CMK (cell line): ENCODE measurements at regions not wholly inside any gene's neighbourhood (a gene's known extent, or its start where the extent isn't known, plus 50 kb on each side); places are given as distances from the start of the nearest gene placed in this dataset.
"Not testable (repeated sequence)": the region's sequence is repeated elsewhere in the genome, so short reads cannot be mapped to it uniquely, and the experiment has no call there.

Source experiments
- DNase-seq: peaks from one replicate; pipeline ENCODE4 v3.0.0-alpha.2; 2010; ENCODE audit warnings: low read depth

DNA sequence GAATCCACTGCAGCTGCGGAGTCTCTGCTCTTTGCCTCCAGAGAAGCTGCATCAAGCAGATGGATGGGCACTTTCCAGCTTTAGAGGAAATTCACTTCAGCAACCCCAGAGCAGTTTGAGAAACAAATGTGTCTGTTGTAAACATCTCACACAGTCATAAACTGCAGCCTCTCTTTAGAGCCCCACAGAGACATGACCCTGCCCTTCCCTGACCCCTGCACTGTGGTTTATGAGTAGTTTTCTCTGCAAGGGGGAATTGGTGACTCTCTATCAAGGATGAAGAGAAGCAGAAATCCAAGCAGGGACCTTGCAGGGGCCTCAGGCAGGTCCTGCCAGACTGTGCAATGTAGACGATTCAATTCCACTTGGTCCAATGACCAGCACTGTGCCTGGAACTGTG is 160.2 kb downstream of the SH2D4B start:
- DNase-seq = no peak

DNA sequence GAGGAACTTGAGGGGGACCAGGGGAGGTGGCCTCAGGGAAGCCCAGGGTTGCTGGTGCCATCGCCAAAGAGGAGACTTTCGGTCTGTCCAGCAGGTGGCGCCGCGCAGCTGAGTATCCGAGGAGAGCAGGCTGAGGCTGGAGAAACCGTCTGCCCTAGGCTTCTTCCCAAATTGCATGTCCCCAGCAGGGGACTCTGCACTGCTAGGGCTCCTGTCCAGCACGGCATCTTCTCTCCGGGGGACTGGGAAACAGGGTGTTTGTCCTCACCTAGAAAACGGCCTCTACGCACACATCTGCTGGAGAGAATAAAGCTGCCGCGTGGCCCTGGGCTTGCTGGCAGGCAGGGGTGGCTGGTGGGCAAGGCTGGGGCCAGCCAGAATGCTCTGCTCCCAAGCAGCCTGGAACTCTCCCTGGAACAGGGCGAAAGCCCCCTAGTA is 161.9 kb downstream of the SH2D4B start:
- peak; percentile 81 for DNase-seq

DNA sequence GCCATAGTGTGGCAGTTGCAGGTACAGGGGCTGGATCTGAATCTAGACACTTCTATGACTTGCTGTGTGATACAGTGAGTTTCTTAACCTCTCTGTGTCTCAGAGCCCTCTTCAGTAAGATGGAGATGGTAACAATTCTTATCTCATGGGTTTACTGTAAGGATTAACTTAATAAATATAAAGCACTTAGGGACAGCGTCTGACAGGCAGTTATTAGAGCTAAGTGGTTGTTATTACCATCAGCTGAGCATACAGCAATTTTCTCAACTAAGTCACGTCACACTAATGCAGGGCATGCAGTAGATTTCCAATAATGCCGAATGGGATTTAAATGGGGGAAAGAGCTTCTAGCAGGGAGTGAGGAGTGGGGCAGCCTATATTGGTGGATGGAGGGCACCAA is 162.6 kb downstream of the SH2D4B start:
- DNase-seq = no peak

DNA sequence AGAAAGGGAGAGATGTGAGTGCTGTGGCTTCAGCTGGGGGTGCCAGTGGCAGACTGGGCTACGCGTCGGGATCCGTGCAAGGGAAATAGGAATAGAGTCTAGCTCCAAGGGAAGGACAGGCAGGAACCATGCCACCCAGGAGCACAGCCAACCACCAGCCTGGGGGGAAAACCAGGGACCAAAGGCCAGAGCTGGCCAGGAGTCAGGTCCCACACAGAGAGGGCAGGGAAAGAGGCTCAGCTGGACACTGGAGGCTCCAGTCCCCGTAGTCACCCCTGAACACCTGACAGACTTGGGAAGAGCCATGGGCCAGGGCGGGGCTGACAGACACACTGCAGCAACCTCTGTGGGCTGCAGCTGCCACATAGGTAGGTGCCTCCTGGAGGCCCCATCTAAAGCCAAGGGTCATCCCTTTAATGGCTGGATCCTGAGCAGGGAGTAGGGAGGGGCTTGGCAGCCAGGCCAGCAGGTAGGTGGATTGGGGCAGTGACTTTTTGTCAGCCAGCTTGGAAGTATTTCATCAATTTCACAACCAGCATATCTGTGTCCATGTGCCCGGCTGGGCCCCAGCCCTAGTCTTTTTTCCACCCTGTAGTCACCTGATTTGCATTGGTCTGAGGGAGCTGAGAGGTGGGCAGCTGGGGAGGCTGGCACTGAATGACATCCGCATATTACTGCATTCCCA is 163.2 kb downstream of the SH2D4B start:
- no peak for DNase-seq

DNA sequence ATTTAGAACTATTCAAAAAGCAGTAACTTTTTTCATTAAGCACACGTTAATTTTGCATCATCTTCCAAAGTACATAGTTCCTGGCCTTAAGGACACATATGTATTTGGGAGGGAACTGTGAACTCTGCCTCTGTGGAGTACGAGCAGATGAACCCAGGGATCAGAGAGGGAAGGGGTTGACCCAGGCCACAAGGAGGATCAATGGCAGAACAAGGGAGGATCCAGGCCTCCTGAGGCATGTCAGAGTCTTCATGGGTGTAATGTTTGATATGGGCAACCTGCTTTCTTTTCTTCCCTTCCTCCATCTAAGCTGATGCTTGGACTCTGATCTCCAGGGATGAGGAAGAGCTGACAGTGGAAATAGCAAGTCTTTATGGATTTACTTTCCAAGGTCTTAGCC is 164.0 kb downstream of the SH2D4B start:
- DNase-seq = no peak

DNA sequence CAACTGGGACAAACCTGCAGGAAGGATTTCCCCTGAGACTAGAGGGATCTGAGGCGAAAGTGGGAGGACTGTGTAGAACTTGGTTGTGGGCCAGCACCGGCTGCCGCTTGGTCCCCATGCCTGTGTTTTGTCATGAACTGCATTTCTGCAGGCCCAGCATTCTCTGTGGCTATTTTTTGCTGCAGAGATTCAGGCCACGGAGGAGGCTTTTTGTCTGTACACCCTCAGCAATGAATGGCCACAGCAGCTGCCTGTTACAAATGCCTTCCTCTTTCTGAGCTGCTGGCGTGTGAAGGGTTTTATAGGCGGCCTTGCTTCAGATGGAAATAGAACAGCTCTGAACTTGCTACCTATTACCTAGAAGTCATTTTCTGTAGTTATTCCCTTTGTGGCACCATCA is 164.4 kb downstream of the SH2D4B start:
- DNase-seq = no peak

DNA sequence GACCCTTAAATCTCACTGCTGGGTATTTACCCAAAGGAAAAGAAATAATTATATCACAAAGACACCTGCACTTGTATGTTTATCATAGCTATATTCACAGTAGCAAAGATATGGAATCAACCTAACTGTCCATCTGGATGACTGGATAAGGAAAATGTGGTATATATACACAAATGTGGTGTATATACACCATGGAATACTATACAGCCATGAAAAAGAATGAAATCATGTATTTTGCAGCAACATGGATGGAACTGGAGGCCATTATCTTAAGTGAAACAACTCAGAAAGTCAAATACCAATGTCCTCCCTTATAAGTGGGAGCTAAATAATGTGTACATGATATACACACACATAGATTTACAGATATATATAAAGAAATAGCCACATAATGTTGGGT is 168.2 kb downstream of the SH2D4B start:
- no peak for DNase-seq

DNA sequence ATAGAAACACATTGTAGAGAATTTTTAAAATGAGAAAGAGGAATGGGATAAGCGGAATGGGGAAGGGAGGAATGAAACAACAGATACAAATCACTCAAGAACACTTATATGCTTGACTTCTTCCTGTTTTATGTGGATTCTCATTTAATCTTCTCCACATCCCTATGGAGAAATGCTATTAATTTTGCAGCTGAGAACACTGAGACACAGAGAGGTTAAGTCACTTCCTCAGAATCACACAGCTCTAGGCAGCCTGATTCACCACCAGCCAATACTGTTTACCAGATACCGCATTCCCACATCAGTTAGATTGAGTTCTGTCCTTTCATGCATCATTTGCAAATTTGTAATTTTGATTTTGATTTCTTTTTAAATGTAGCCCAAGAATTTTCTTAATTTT is 170.5 kb downstream of the SH2D4B start:
- no peak for DNase-seq

DNA sequence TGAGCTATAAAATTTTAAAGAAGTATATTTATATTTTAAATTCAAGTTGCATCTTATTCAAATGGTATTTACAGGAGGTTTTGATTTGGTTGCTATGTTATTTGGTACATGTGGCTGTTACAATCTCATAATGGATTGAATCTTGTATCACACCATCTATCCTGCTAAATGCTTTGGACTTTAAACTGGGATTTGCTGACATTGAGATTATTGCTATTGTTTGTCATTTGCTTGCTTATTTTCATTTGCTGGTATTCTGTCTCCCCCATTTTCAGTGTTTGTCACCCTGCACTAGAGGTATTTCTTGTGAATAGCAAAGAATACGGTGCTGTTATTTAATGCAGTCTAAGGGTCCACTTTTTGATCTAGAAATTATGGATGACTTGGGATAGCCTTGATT is 171.1 kb downstream of the SH2D4B start:
- no peak for DNase-seq

DNA sequence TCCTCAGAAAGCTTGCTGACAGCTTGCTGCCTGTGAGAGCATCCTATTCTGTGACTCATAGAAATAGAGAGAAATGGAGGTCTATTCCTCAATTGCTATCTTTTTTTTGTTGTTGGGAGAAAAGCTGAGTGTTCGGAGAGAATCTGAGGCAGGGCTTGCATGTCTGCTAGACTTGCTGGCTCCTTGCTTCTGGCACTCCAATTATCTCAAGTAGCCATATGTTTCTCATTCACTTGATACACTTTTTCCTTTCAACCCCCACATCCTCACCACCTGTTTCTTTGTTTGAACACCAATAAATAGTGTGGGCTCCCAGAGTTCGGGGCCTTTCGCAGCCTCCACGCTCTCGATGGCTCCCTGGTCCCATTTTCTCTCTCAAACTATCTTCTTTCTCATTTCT is 172.2 kb downstream of the SH2D4B start:
- no peak for DNase-seq

DNA sequence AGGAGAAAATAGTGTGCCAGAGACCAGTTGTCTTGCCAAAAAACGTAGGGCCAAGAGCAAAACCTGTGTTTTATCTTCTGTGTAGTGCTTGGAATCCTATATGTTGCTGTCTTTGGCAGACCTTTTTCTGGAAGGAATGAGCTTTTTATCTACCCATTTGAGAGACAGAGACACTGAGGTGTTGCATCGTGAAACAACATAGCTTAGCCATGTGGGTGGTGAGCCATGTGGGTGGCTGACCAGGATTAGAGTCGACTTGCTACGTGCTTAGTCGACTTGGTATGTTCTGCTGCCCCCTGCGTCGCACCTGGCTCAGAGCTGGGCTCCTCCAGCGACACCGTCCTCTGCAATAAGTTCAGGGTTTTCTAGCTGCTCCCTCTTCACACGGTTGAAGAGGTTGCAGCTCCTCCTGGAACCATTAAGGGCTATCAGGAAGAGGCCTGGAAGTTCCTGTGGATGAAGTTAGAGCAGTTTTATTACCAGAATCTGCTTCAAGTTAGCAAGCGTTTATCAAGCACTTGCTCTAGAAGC is 175.8 kb downstream of the SH2D4B start:
- DNase-seq = no peak

DNA sequence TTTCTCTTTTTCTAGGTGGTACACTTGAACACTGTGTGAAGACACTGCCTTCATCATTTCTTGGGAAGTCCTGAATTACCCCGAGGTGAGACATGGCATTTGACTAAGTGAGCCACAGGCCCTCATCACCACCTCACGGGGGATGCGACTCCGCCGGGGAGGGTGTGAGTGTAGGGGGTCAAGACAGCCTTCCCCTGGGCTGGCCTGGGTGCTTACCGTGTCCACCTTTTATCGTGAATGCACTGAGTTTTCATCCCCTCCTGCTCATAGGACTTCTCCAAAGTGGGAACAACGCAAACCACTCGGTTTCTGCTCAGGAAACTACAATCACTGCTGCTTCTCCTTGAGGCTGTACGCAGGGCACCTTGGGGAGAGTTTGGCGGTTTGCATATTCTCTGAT is 176.9 kb downstream of the SH2D4B start:
- DNase-seq = no peak

DNA sequence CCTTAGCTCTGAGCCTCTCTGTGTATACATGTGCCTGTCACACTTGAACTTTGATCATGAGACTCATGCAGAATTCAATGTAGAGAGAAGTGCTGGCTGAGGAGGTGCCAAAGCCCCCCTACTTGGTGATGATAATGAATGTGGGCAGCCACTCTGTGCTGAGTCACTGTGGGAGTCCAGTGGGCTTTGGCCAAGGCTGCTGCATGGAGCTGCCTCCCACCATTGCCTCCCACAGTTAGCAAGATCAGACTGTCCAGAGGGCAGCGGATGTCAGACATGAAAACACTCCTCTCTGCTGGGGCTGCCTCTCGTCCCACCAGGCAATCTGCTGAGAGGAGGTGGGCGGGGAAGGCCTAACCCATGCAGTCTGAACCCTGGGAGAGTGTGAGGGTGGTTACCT is 180.3 kb downstream of the SH2D4B start:
- DNase-seq = peak; percentile 75

DNA sequence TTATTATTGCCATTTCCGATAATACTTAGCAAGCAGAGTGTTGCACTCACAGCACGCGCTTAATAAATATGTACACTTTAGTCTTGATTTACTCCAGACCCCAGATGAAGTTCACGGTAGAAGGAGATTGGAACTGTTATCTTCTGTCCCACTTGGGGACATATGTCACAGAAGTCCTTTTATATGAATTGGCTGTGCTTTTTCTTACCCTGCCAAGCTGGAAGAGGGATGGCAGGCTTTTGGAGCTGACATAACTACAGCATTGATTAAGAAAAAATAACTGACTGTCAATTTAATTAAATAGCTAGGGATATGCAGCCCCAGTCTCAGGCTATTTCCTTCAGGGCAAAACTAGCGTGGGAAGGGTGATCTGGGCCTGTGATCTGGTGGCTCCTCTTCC is 182.2 kb downstream of the SH2D4B start:
- DNase-seq = no peak

DNA sequence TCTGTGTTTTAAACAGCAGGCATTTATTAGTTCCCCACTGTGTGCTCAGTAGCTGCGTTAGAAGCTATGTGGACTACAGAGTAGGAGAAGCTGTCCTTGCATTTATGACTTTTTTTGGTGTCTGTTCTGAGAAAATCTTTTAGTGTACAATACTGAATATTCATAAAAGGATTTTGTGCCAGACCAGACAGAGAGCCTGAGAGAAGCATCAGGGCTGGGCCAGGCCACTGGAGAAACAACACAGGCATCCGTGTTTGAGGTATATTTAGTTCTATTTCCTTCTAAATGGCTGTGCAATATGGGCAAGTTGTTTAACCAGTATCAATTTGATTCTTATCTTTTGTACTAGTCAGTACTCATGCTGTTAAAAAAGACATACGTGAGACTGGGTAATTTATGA is 182.8 kb downstream of the SH2D4B start:
- no peak for DNase-seq

DNA sequence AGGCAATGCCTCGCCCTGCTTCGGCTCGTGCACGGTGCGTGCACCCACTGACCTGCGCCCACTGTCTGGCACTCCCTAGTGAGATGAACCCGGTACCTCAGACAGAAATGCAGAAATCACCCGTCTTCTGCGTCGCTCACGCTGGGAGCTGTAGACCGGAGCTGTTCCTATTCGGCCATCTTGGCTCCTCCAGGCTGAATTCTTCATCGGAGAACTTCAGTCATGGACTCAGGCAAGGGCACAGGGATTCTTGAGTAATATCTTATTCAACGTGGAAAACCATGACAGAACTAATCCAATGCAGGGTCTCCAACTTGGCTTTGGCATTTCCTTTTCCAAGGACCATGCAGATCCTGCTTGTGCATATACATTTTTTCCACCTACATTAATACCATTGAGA is 190.7 kb downstream of the SH2D4B start:
- DNase-seq = not testable (repeated sequence)

DNA sequence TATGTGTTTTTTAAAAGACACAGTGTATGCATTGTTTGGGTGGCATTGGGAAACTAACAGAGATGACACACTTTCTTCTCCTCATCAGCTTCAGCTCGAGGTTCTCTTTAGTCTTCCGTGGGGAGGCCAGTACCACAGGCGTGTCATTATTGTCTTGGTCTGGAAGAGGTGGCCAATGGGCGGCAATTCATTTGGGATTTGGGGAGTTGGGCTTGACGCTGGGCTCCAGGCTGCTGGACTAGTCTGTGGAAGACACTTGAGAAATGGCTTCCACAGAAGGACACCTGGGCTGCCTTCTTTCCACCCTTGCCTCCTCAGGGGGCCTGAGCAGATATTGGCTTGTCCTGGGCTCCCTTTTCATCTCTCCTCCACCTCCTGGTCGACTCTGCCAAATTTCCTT is 192.2 kb downstream of the SH2D4B start:
- no peak for DNase-seq

DNA sequence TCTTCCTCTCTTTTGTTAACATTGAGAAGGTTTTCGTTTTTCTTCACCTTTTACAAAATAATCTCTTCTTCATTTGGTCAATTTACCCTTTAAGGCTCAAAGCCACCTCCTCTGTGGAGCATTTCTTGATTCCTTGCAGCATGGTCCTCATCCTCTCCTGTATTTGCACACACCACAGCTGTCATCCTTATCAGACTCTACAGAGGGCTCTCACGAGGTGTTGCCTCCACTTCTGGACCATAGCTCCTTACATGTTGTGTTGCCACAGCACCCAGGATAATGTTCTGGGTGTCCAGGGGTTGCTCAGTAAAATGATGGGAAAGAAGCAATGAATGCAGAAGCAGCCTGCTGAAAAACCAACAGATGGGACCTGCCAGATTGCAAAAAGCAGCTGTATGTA is 192.8 kb downstream of the SH2D4B start:
- DNase-seq = no peak

DNA sequence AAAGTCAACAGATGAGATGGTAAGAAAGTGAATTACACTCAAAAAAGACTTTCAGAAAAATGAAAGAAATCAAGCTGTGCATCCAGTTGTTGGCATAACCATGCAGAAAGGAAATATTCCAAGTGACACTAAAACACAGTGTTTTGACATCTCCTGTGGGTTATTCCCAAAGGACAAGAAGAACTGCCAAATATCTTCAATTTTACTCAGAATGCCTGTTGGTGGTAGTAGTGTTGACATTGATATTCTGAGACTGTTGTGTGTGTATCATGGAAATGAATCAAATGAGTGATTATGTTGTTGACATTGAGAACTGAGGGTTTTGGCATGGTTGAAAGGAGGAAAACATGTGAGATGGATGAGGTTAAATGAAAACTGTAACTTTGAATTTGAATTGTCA is 196.9 kb downstream of the SH2D4B start:
- DNase-seq = no peak

DNA sequence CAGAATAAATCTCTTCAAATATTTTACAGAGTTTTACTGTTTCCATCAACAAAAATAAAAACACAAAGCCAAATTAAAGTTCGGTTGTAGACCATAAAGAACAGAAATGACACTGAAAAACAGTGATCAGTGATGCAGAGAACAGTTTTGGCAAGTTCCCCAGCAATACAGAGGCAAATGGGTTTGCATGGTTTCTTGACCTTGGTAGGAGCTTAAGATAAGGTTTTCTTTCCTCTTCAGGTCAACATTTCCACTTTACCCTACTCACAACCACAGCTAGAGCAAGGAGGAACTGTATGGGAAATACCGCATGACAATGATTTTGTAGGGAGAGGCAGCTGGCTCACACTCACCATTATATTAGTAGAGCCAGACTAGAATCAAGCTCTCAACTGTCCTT is 199.5 kb downstream of the SH2D4B start:
- DNase-seq = no peak

DNA sequence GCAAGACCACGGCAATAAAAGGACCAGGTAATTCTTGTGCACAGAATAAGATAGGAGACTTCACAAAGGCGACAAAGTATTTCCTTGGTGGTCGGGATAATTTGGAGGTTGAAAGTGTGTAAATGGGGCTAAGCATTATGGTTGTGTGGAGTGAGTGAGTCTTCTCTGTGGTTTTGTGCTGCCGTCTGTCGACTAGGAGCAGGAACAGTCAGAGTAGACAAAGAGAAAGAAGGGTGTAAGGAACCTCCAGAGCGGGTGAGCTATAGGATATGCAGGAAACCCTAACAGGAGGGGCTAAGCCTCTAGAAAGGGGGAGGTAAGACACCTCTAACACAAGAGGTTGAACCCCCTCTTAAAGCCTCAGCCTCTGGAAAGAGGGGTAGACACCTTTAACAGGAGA is 201.6 kb downstream of the SH2D4B start:
- no peak for DNase-seq

DNA sequence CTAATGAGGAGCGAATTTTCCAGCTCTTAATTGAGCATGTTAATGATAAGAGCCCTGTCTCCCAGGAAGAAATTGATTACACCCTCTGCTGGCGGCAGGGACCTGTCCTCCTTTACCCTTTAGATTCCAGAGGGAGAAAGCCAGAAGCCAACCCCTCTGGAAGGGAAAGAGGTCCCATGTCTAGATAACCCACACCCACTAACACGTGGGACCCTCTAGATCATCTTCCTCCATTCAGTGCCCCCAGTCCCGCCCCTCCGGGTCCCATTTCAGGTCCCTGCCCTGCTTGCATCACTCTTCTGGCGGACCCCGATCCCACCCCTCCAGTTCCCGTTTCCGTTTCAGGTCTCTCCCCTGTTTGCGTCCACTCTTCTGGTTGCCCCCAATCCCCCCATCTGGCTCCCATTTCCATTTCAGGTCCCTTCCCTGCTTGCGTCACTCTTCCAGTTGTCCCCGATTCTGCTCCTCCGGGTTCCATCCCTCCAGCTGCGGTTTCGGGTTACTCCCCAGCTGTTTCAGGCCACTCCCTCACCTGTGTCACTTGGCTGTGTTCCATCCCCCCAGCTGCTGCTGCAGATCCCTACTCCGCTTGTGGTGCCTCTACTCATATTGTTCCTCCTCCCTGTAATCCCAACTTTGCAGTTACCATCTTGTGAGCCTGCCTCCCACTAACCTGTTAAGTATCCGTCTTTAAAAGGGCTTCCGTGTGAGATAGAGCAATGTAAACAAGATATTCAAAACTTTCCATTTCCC is 202.4 kb downstream of the SH2D4B start:
- no peak for DNase-seq

DNA sequence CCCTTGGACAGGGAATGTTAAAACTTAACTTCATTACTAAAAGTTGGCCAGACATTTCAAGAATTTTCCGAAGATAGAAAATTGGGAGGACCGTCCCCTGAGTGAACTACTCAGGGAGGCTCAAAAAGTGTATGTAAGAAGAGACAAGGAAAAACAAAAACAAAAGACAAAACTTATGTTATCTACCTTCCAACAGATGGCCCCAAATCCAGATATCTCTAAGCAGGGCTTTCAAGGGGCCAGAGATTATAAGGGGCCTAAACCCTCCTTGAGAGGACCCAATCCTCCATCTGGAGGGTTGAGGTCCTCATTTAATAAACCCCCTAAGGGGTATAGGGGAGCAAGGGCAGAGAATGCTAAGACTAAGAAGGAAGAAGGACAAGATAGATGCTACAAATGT is 203.6 kb downstream of the SH2D4B start:
- no peak for DNase-seq

DNA sequence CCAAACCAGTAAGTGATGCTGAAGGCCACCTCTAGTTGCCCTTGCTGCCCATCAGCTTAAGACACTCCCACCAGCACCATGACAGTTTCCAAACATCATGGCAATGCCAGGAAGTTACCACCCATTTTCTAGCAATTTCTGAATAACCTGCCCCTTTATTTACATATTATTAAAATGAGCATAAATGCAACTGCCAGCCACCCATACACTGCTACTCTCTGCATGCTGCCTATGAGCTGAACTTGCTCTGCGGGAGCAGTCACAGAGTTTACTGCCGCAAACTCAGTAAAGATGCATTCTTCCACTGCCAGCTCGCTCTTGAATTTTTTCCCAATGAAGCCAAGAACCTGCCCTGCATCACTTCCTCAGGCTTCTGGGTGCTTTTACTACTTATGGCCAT is 212.6 kb downstream of the SH2D4B start:
- DNase-seq = no peak
